ENCODE measurements at regions not wholly inside any gene's neighbourhood (a gene's known extent, or its start where the extent isn't known, plus 50 kb on each side); places are given as distances from the start of the nearest gene placed in this dataset.

- no peak for ATAC-seq (ENCODE audit: low FRiP score in 2 of 2)
- Histone ChIP-seq H3K9me3 (no peaks in the 10 kb centered on the region), H3K27me3 (no peaks in the 10 kb centered on the region), H3K4me1 (no peaks in the 10 kb centered on the region), H3K4me3 (no peak overlapping the region), H3K27ac (no peak overlapping the region), H3K36me3 (no peaks in the 10 kb centered on the region)
- TF ChIP-seq POLR2AphosphoS5 (IDR thresholded peaks at IDR 0.05), result no peak
- TF ChIP-seq EP300 (IDR thresholded peaks at IDR 0.05), result no peak
- TF ChIP-seq CTCF (IDR thresholded peaks at IDR 0.05), result no peak
- no peak for TF ChIP-seq POLR2A (IDR thresholded peaks at IDR 0.05)
- DNase-seq, result no peak
- 84 to 86% methylated on average over 19 of the region's 19 CpGs for WGBS, 2 donors
These were observed 603.6 kb downstream of the IRX1 start for GRCh38 chr5:4199049-4199841.

- Histone ChIP-seq H3K4me3 (no peak overlapping the region), H3K27ac (no peak overlapping the region), H3K27me3 (no peaks in the 10 kb centered on the region), H3K4me1 (peaks cover 0 to 4% (median 0%) of the 10 kb centered on the region in 4 donors), H3K36me3 (no peaks in the 10 kb centered on the region), H3K9me3 (no peaks in the 10 kb centered on the region)
- DNase-seq (no peak), ATAC-seq (ENCODE audit: low FRiP score in 2 of 2) (no peak)
- WGBS, 2 donors, result 86 to 89% methylated on average over 4 of the region's 4 CpGs
- TF ChIP-seq POLR2A (IDR thresholded peaks at IDR 0.05), result no peak
These were observed 607.5 kb downstream of the IRX1 start for GRCh38 chr5:4203146-4203545.

- 70 to 83% methylated on average over 11 of the region's 11 CpGs for WGBS, 2 donors
These were observed 608.9 kb downstream of the IRX1 start for GRCh38 chr5:4204276-4205141.

GRCh38 chr5:4205398-4205797 is 609.8 kb downstream of the IRX1 start:
- Histone ChIP-seq H3K27ac (peak overlapping the region in 2 of 4 donors; percentile 6 to 49), H3K9me3 (no peaks in the 10 kb centered on the region), H3K4me3 (no peak overlapping the region), H3K27me3 (no peaks in the 10 kb centered on the region), H3K4me1 (peaks cover 0 to 4% (median 0%) of the 10 kb centered on the region in 4 donors), H3K36me3 (no peaks in the 10 kb centered on the region)
- peak in 1 of 2 donors; percentile 39 for ATAC-seq (ENCODE audit: low FRiP score in 2 of 2)
- TF ChIP-seq POLR2A (IDR thresholded peaks at IDR 0.05), result no peak
- TF ChIP-seq EP300 (IDR thresholded peaks at IDR 0.05), result no peak
- no peak for TF ChIP-seq CTCF (IDR thresholded peaks at IDR 0.05)
- TF ChIP-seq POLR2AphosphoS5 (IDR thresholded peaks at IDR 0.05), result no peak
- no peak for DNase-seq
- 46 to 52% methylated on average over 4 of the region's 4 CpGs for WGBS, 2 donors

More at GRCh38 chr5:4204276-4205141, 608.9 kb downstream of the IRX1 start:
- H3K27ac ChIP-seq, result no peak overlapping the region
- no peaks in the 10 kb centered on the region for H3K36me3 ChIP-seq
- H3K9me3 ChIP-seq, result no peaks in the 10 kb centered on the region
- H3K4me3 ChIP-seq, result no peak overlapping the region
- DNase-seq, result no peak
- TF ChIP-seq EP300 (IDR thresholded peaks at IDR 0.05), result no peak
- TF ChIP-seq CTCF (IDR thresholded peaks at IDR 0.05), result no peak
- no peak for TF ChIP-seq POLR2AphosphoS5 (IDR thresholded peaks at IDR 0.05)
- no peak for TF ChIP-seq POLR2A (IDR thresholded peaks at IDR 0.05)
- no peaks in the 10 kb centered on the region for H3K27me3 ChIP-seq
- H3K4me1 ChIP-seq, result peaks cover 0 to 4% (median 0%) of the 10 kb centered on the region in 4 donors
- ATAC-seq (ENCODE audit: low FRiP score in 2 of 2), result no peak

- TF ChIP-seq CTCF (IDR thresholded peaks at IDR 0.05) (no peak), EP300 (IDR thresholded peaks at IDR 0.05) (no peak), POLR2A (IDR thresholded peaks at IDR 0.05) (no peak), POLR2AphosphoS5 (IDR thresholded peaks at IDR 0.05) (no peak)
- no peaks in the 10 kb centered on the region for H3K27me3 ChIP-seq
- 79 to 80% methylated on average over 1 of the region's 1 CpG for WGBS, 2 donors
These were observed 610.5 kb downstream of the IRX1 start for GRCh38 chr5:4206127-4206526.

More at GRCh38 chr5:4206127-4206526, 610.5 kb downstream of the IRX1 start:
- ATAC-seq (ENCODE audit: low FRiP score in 2 of 2) (no peak), DNase-seq (no peak)
- Histone ChIP-seq H3K36me3 (no peaks in the 10 kb centered on the region), H3K9me3 (no peaks in the 10 kb centered on the region), H3K4me3 (no peak overlapping the region), H3K4me1 (peaks cover 0 to 4% (median 0%) of the 10 kb centered on the region in 4 donors), H3K27ac (peak overlapping the region in 2 of 4 donors; percentile 6 to 49)
